KMS-11 (cell line): ENCODE measurements at regions not wholly inside any gene's neighbourhood (a gene's known extent, or its start where the extent isn't known, plus 50 kb on each side); places are given as distances from the start of the nearest gene placed in this dataset.

Experiments
- H2AFZ ChIP-seq: fragments of 200-600 bp; sonication (generic); 2 replicates; pipeline ENCODE4 v1.6.1; 2016; ENCODE audit warnings: antibody characterized with exemption, mixed run types, low read depth
- H3K27ac ChIP-seq: fragments of 200-600 bp; sonication (generic); 2 replicates; pipeline ENCODE4 v1.6.1; 2016; ENCODE audit warnings: mild to moderate bottlenecking, mixed run types
- H3K27me3 ChIP-seq: fragments of 200-600 bp; sonication (generic); 2 replicates; pipeline ENCODE4 v1.6.1; 2017; ENCODE audit warnings: mild to moderate bottlenecking, low read depth, mixed run types, moderate library complexity; ENCODE audit not compliant: insufficient read depth
- H3K36me3 ChIP-seq: fragments of 200-600 bp; sonication (generic); 2 replicates; pipeline ENCODE4 v1.6.1; 2017; ENCODE audit warnings: mild to moderate bottlenecking, mixed run types; ENCODE audit not compliant: insufficient read depth
- H3K4me1 ChIP-seq: fragments of 200-600 bp; sonication (generic); 2 replicates; pipeline ENCODE4 v1.6.1; 2016; ENCODE audit warnings: mild to moderate bottlenecking, low read depth, mixed run types; ENCODE audit not compliant: poor library complexity, severe bottlenecking
- H3K4me2 ChIP-seq: fragments of 200-600 bp; sonication (generic); 2 replicates; pipeline ENCODE4 v1.7.0; 2016; ENCODE audit warnings: mild to moderate bottlenecking, mixed run types
- H3K4me3 ChIP-seq: fragments of 200-600 bp; sonication (generic); IDR thresholded peaks from 2 replicates; pipeline ENCODE4 v1.6.1; 2017; ENCODE audit warnings: low read depth, low read length, mixed read lengths; ENCODE audit not compliant: insufficient read depth
- H3K79me2 ChIP-seq: fragments of 200-600 bp; sonication (generic); 2 replicates; pipeline ENCODE4 v1.6.1; 2016; ENCODE audit warnings: low read depth, mixed run types; ENCODE audit not compliant: insufficient read depth
- H3K9ac ChIP-seq: fragments of 200-600 bp; sonication (generic); 2 replicates; pipeline ENCODE4 v1.6.1; 2016; ENCODE audit warnings: mild to moderate bottlenecking, mixed run types
- H4K20me1 ChIP-seq: fragments of 200-600 bp; sonication (generic); 2 replicates; pipeline ENCODE4 v1.6.1; 2016; ENCODE audit warnings: mild to moderate bottlenecking, mixed run types; ENCODE audit not compliant: insufficient read depth
- CTCF ChIP-seq: fragments of 200-600 bp; sonication (generic); conservative IDR thresholded peaks from 2 replicates; pipeline ENCODE4 v1.6.1; 2017; ENCODE audit warnings: low read depth, mild to moderate bottlenecking, antibody characterized with exemption, low read length, moderate library complexity, mixed read lengths

GRCh38 chr1:55387145-55387544 lies 172.0 kb upstream of the USP24 start:
- Histone ChIP-seq H2AFZ (no peak overlapping the region), H3K9ac (no peak overlapping the region), H3K4me2 (no peak overlapping the region), H3K27ac (no peak overlapping the region), H3K27me3 (no peaks in the 10 kb centered on the region), H3K79me2 (no peaks in the 10 kb centered on the region), H4K20me1 (no peaks in the 10 kb centered on the region), H3K36me3 (no peaks in the 10 kb centered on the region), H3K4me1 (no peaks in the 10 kb centered on the region), H3K4me3 (no peak overlapping the region)
- no peak for TF ChIP-seq CTCF

GRCh38 chr1:55386456-55386855 lies 171.3 kb upstream of the USP24 start:
- Histone ChIP-seq H3K4me3 (no peak overlapping the region), H3K4me1 (no peaks in the 10 kb centered on the region), H3K36me3 (no peaks in the 10 kb centered on the region), H3K4me2 (no peak overlapping the region), H4K20me1 (no peaks in the 10 kb centered on the region), H3K9ac (no peak overlapping the region), H2AFZ (no peak overlapping the region), H3K27me3 (no peaks in the 10 kb centered on the region), H3K79me2 (no peaks in the 10 kb centered on the region), H3K27ac (no peak overlapping the region)
- TF ChIP-seq CTCF: no peak

- H3K27me3 ChIP-seq: no peaks in the 10 kb centered on the region
- H3K4me3 ChIP-seq: no peak overlapping the region
- no peaks in the 10 kb centered on the region for H4K20me1 ChIP-seq
- no peak overlapping the region for H3K4me2 ChIP-seq
- no peaks in the 10 kb centered on the region for H3K4me1 ChIP-seq
- no peaks in the 10 kb centered on the region for H3K79me2 ChIP-seq
- no peaks in the 10 kb centered on the region for H3K36me3 ChIP-seq
- no peak overlapping the region for H3K27ac ChIP-seq
- no peak overlapping the region for H3K9ac ChIP-seq
- TF ChIP-seq CTCF: no peak
- no peak overlapping the region for H2AFZ ChIP-seq
These were observed 170.3 kb upstream of the USP24 start for GRCh38 chr1:55385402-55386018.

- no peak overlapping the region for H3K4me2 ChIP-seq
- no peaks in the 10 kb centered on the region for H3K4me1 ChIP-seq
- no peak for TF ChIP-seq CTCF
- H3K9ac ChIP-seq: no peak overlapping the region
- no peak overlapping the region for H2AFZ ChIP-seq
- no peaks in the 10 kb centered on the region for H4K20me1 ChIP-seq
- no peaks in the 10 kb centered on the region for H3K36me3 ChIP-seq
- H3K27ac ChIP-seq: no peak overlapping the region
- H3K79me2 ChIP-seq: no peaks in the 10 kb centered on the region
- H3K27me3 ChIP-seq: no peaks in the 10 kb centered on the region
- no peak overlapping the region for H3K4me3 ChIP-seq
These were observed 169.5 kb upstream of the USP24 start for GRCh38 chr1:55384637-55385036.
